Heart right ventricle (tissue), 16 donors: ENCODE measurements at regions not wholly inside any gene's neighbourhood (a gene's known extent, or its start where the extent isn't known, plus 50 kb on each side); places are given as distances from the start of the nearest gene placed in this dataset.

Source experiments
- ATAC-seq, 8 donors: fragments of 200-7000 bp; cut with Tn5 transposase; one replicate each; pipeline ENCODE4 v1.9.1; 2020; ENCODE audit warnings: mild to moderate bottlenecking in 8 of 8, moderate library complexity in 8 of 8, moderate number of reproducible peaks in 1 of 8
- DNase-seq, 2 donors: peaks; one replicate each; pipeline ENCODE4 v3.0.0-alpha.2; 2020
- H3K27ac ChIP-seq, 10 donors: fragments of 200-600 bp; sonication (generic) in 2 of 10; one replicate each; pipeline versions ENCODE4 v1.5.0 to v1.8.0; 2020 to 2022; ENCODE audit warnings: mild to moderate bottlenecking in 3 of 10
- H3K27me3 ChIP-seq, 7 donors: fragments of 200-600 bp; one replicate each; pipeline ENCODE4 v1.8.0; 2021 to 2022; ENCODE audit warnings: mild to moderate bottlenecking in 2 of 7
- H3K36me3 ChIP-seq, 9 donors: fragments of 200-600 bp; sonication (generic) in 1 of 9; one replicate each; pipeline versions ENCODE4 v1.5.0 to v1.8.0; 2020 to 2022; ENCODE audit warnings: mild to moderate bottlenecking in 2 of 9
- H3K4me1 ChIP-seq, 9 donors: fragments of 200-600 bp; sonication (generic) in 1 of 9; one replicate each; pipeline versions ENCODE4 v1.5.0 to v1.8.0; 2020 to 2022; ENCODE audit warnings: mild to moderate bottlenecking in 4 of 9
- H3K4me3 ChIP-seq, 10 donors: fragments of 200-600 bp; sonication (generic) in 2 of 10; one replicate each; pipeline versions ENCODE4 v1.5.0 to v1.8.0; 2020 to 2022; ENCODE audit warnings: mild to moderate bottlenecking in 7 of 10, moderate library complexity in 2 of 10
- H3K9me3 ChIP-seq, 11 donors: fragments of 200-600 bp in 10 of 11; sonication (generic) in 2 of 11; one replicate each; pipeline versions ENCODE4 v1.5.0 to v1.8.0; 2013 to 2022; ENCODE audit warnings: mild to moderate bottlenecking in 2 of 11, control low read depth in 1 of 11, moderate library complexity in 1 of 11
- WGBS, 2 donors: extraction: QIAGEN DNeasy Blood & Tissue Kit; methylation state at CpG; one replicate each; pipeline ENCODE4 v1.1.7; 2013; ENCODE audit warnings: inconsistent platforms in 1 of 2; 5-methylcytosine and 5-hydroxymethylcytosine counted together
- intact Hi-C, 10 donors: fragments of 100-400 bp; cut with DNase I; formaldehyde crosslinking; loops; one replicate each; pipeline versions ENCODE4 v1.11.1 to v1.14.2; 2022
- TF ChIP-seq, protein P1 (sequence below), 9 donors: fragments of 200-600 bp; sonication (generic) in 2 of 9; IDR thresholded peaks; one replicate each; pipeline versions ENCODE4 v1.5.0 to v1.8.0; 2021 to 2022; ENCODE audit warnings: antibody characterized with exemption in 9 of 9, mild to moderate bottlenecking in 5 of 9, moderate library complexity in 1 of 9
- donor health status: Arrhythmogenic right ventricular cardiomyopathy.
- donor health status: ischemic (EF 13 %, LVEDD 7.1; RV severe dilation, severe dysfunction).
- donor health status: healthy with polysubstance abuse.
- donor health status: DM: no; HTN: yes; CAD: no.
- donor health status: DM: no; HTN: no; CAD: no.
- donor health status: ischemic (EF 25% LVEDD 6.9; RV normal size, moderate dysfunction).
- donor health status: ischemic (EF 25% LVEDD 5.7; RV mildly dilated, moderate dysfunction).
- donor health status: healthy.
- donor health status: DM: yes; HTN: yes; CAD: no.
- donor health status: Ischemic cardiomyopathy.
- donor health status: ischemic (EF 35%, LVEDD 5.7; RV mildly dilated, moderate dysfunction).
- donor health status: nonischemic (EF 11% LVEDD 7.7; RV severe dilation, severe dysfunction).
- donor health status: DM: yes; HTN: yes; CAD: no.
- donor health status: PGD.
- donor health status: ischemic (EF 29% LVEDD 5.4; RV normal size, mild dysfunction).
- donor health status: nonischemic (EF 23%, LVEDD 6.1; RV moderate dilation, normal function).

DNA sequence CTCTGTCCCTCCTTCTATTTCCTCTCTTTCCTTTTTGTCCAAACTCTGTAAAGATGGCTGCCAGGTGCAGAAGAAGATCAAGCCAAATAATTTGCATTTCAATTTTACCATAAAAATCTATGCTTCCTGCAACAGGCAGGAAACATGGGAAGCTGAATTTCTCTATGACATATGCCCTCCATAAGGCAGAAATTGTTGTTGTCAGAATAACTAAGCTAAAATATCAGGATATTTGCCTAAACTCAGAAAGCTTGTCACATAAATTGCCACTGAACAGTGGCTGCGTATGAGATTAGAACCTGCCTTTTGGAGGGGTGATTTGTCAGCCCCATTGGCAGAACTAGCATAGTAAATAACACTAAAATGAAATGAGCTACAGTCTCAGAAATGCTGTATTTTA lies 288.3 kb upstream of the LMCD1 start:
- intact Hi-C loops, result no loop called here
- Histone ChIP-seq H3K27ac (no peak overlapping the region), H3K9me3 (no peaks in the 10 kb centered on the region), H3K4me1 (no peaks in the 10 kb centered on the region), H3K36me3 (no peaks in the 10 kb centered on the region), H3K4me3 (no peak overlapping the region), H3K27me3 (no peaks in the 10 kb centered on the region)
- WGBS, 2 donors, result 91 to 98% methylated on average over 1 of the region's 1 CpG
- DNase-seq (no peak), ATAC-seq (no peak)
- TF ChIP-seq, protein P1, sequence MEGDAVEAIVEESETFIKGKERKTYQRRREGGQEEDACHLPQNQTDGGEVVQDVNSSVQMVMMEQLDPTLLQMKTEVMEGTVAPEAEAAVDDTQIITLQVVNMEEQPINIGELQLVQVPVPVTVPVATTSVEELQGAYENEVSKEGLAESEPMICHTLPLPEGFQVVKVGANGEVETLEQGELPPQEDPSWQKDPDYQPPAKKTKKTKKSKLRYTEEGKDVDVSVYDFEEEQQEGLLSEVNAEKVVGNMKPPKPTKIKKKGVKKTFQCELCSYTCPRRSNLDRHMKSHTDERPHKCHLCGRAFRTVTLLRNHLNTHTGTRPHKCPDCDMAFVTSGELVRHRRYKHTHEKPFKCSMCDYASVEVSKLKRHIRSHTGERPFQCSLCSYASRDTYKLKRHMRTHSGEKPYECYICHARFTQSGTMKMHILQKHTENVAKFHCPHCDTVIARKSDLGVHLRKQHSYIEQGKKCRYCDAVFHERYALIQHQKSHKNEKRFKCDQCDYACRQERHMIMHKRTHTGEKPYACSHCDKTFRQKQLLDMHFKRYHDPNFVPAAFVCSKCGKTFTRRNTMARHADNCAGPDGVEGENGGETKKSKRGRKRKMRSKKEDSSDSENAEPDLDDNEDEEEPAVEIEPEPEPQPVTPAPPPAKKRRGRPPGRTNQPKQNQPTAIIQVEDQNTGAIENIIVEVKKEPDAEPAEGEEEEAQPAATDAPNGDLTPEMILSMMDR (IDR thresholded peaks at IDR 0.05), result no peak

DNA sequence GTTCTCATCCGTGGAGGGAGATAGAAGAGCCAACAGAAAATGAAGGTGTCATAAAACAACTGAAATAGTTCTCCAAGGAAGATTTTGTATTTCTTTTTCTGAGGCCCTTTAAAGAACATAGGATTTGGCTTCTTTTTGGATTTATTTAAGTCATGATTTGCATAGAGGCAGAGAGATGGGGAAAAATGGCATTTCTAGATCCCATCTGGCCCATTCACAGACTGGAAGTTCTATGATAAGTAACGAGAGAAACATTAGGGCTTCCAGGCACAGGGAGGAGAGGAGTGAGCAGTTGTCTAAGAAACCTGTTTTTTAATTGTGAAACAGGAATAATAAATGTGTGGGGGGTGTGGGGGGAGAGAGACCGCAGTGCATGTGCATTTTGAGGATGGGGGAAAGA lies 285.8 kb upstream of the LMCD1 start:
- DNase-seq, result no peak
- TF ChIP-seq, protein P1 (IDR thresholded peaks at IDR 0.05), result no peak
- H3K9me3 ChIP-seq, result no peaks in the 10 kb centered on the region
- intact Hi-C loops, result no loop called here
- H3K4me3 ChIP-seq, result no peak overlapping the region
- 82 to 86% methylated on average over 3 of the region's 3 CpGs for WGBS, 2 donors
- no peaks in the 10 kb centered on the region for H3K27me3 ChIP-seq
- no peaks in the 10 kb centered on the region for H3K4me1 ChIP-seq
- no peak overlapping the region for H3K27ac ChIP-seq
- ATAC-seq, result no peak
- no peaks in the 10 kb centered on the region for H3K36me3 ChIP-seq

DNA sequence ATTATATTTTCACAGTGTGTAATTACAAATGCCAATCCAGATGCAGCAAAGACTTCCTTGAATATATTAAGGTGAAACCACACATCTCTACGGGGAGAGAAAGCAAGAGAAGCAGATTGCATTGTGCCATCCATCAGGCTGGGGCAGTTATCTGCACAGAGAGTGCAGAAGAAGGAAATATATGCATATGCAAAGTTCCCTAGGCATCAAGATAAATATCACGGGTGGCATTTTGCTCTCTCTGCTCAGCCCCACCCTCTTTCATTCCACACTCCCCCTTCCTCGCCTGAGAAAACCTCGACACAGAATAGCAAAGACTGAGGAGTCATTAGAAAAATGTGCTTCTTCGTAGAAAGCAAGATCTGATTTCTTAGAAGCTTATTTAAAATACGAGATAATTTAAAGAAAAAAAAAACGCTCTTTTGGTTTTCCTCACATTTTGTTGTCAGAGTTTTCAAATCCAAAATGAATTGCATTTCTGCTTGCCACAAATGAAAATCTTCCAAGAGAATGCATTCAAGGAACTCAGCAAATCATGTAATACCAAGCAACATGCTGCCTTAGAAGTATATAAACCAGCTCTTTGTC lies 283.2 kb upstream of the LMCD1 start:
- TF ChIP-seq, protein P1 (IDR thresholded peaks at IDR 0.05), result no peak
- Histone ChIP-seq H3K4me3 (no peak overlapping the region), H3K9me3 (no peaks in the 10 kb centered on the region), H3K27ac (no peak overlapping the region), H3K4me1 (peaks cover 0 to 2% (median 0%) of the 10 kb centered on the region in 9 donors), H3K36me3 (no peaks in the 10 kb centered on the region), H3K27me3 (no peaks in the 10 kb centered on the region)
- intact Hi-C loops, result no loop called here
- ATAC-seq (no peak), DNase-seq (no peak)
- WGBS, 2 donors, result 76 to 79% methylated on average over 7 of the region's 7 CpGs

DNA sequence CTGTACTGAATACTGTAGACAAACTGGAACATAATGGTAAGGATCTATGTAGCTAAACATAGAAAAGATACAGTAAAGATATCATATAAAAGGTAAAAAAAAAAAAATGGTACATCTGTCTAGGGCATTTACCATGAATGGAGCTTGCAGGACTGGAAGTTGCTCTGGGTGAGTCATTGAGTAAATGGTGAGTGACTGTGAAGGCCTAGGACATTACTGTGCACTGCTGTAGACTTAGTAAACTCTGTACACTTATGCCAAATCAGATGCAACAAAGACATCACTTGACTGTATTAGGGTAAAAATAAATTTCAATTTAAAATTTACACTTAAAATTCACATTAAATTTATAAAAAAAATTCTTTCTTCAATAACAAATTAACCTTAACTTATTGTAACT lies 281.3 kb upstream of the LMCD1 start:
- H3K4me1 ChIP-seq, result peaks cover 0 to 8% (median 5%) of the 10 kb centered on the region in 9 donors
- ATAC-seq (no peak), DNase-seq (no peak)
- no peak overlapping the region for H3K4me3 ChIP-seq
- TF ChIP-seq, protein P1 (IDR thresholded peaks at IDR 0.05), result no peak
- H3K27ac ChIP-seq, result no peak overlapping the region
- H3K27me3 ChIP-seq, result no peaks in the 10 kb centered on the region
- H3K36me3 ChIP-seq, result no peaks in the 10 kb centered on the region
- no peaks in the 10 kb centered on the region for H3K9me3 ChIP-seq
- intact Hi-C loops, result no loop called here
